ENCODE measurements at regions not wholly inside any gene's neighbourhood (a gene's known extent, or its start where the extent isn't known, plus 50 kb on each side); places are given as distances from the start of the nearest gene placed in this dataset.

GRCh38 chr11:37199082-37199481 is 601.0 kb upstream of the RAG2 start:
- H3K27me3 ChIP-seq (ENCODE audit: insufficient read depth, low read depth, low read length) = no peaks in the 10 kb centered on the region
- no peak overlapping the region for H2AFZ ChIP-seq (ENCODE audit: low read depth, low read length)
- no peak overlapping the region for H3K4me3 ChIP-seq (ENCODE audit: low read length)
- H3K36me3 ChIP-seq (ENCODE audit: insufficient read depth, low read length) = no peaks in the 10 kb centered on the region
- no peak overlapping the region for H3K27ac ChIP-seq (ENCODE audit: low read length)
- no peaks in the 10 kb centered on the region for H4K20me1 ChIP-seq (ENCODE audit: insufficient read depth)
- no peak overlapping the region for H3K9ac ChIP-seq (ENCODE audit: low read length)
- H3F3A ChIP-seq (ENCODE audit: insufficient read depth, low read length, poor library complexity, severe bottlenecking) = no peaks in the 10 kb centered on the region
- H3K4me2 ChIP-seq (ENCODE audit: low read length) = no peak overlapping the region
- no peak for TF ChIP-seq TAF1 (IDR thresholded peaks at IDR 0.05; ENCODE audit: low read depth)
- no peaks in the 10 kb centered on the region for H3K79me2 ChIP-seq (replicated peaks; ENCODE audit: insufficient read depth, low read length)
- H3K9me2 ChIP-seq (ENCODE audit: insufficient read depth, low read length) = no peaks in the 10 kb centered on the region
- H3K9me3 ChIP-seq (ENCODE audit: low read length) = peaks cover 9% of the 10 kb centered on the region

- H3K4me3 ChIP-seq (ENCODE audit: low read length) = no peak overlapping the region
- no peak overlapping the region for H3K4me2 ChIP-seq (ENCODE audit: low read length)
Measured at GRCh38 chr11:37184326-37184725, 586.3 kb upstream of the RAG2 start.

More at GRCh38 chr11:37184326-37184725, 586.3 kb upstream of the RAG2 start:
- Histone ChIP-seq H4K20me1 (ENCODE audit: insufficient read depth) (no peaks in the 10 kb centered on the region), H2AFZ (ENCODE audit: low read depth, low read length) (no peak overlapping the region), H3F3A (ENCODE audit: insufficient read depth, low read length, poor library complexity, severe bottlenecking) (no peaks in the 10 kb centered on the region), H3K27ac (ENCODE audit: low read length) (no peak overlapping the region), H3K79me2 (replicated peaks; ENCODE audit: insufficient read depth, low read length) (no peaks in the 10 kb centered on the region), H3K36me3 (ENCODE audit: insufficient read depth, low read length) (no peaks in the 10 kb centered on the region), H3K9me2 (ENCODE audit: insufficient read depth, low read length) (no peaks in the 10 kb centered on the region), H3K27me3 (ENCODE audit: insufficient read depth, low read depth, low read length) (no peaks in the 10 kb centered on the region), H3K9ac (ENCODE audit: low read length) (no peak overlapping the region), H3K9me3 (ENCODE audit: low read length) (no peaks in the 10 kb centered on the region)
- no peak for TF ChIP-seq CTCF (IDR thresholded peaks at IDR 0.05; ENCODE audit: poor library complexity, severe bottlenecking)
- no peak for TF ChIP-seq MXI1 (conservative IDR thresholded peaks at IDR 0.05; ENCODE audit: poor library complexity, severe bottlenecking)
- TF ChIP-seq TAF1 (IDR thresholded peaks at IDR 0.05; ENCODE audit: low read depth) = no peak
- no peak for TF ChIP-seq POLR2AphosphoS5 (IDR thresholded peaks at IDR 0.05)
- no peak for TF ChIP-seq EP300 (conservative IDR thresholded peaks at IDR 0.05; ENCODE audit: poor library complexity, severe bottlenecking)
- TF ChIP-seq RAD21 (conservative IDR thresholded peaks at IDR 0.05) = no peak
- no peak for TF ChIP-seq EZH2 (IDR thresholded peaks at IDR 0.05; ENCODE audit: borderline replicate concordance, insufficient read depth, low read length, poor library complexity, severe bottlenecking)
- TF ChIP-seq SMC3 (conservative IDR thresholded peaks at IDR 0.05; ENCODE audit: poor library complexity) = no peak
- no peak for TF ChIP-seq REST (IDR thresholded peaks at IDR 0.05; ENCODE audit: borderline replicate concordance)
